Glomerular visceral epithelial cell (primary cell): ENCODE measurements at regions not wholly inside any gene's neighbourhood (a gene's known extent, or its start where the extent isn't known, plus 50 kb on each side); places are given as distances from the start of the nearest gene placed in this dataset.

ENCODE experiments used
- DNase-seq: peaks from one replicate; pipeline ENCODE4 v3.0.0-alpha.2; 2016; ENCODE audit errors: extremely low spot score

DNA sequence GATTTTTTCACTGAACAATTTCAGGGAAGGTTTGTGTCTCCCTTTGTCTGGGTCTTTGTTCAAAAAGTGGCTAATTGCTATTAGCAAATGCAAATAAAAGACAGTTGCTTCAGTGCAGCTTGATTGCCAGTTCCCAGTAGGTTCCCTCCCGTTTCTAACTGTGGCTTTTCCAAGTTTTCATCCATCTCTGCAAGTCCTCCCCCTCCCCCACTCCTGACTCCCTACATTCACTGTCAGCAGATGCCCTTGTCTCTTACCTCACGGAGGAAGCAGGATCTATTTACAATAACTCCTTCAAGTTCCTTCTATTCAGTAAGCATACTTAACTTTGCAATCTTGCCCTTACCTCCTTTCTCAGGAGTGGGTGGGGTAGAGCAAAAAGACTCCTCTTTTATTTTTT, 55.4 kb upstream of the SCEL start:
- DNase-seq, result no peak

DNA sequence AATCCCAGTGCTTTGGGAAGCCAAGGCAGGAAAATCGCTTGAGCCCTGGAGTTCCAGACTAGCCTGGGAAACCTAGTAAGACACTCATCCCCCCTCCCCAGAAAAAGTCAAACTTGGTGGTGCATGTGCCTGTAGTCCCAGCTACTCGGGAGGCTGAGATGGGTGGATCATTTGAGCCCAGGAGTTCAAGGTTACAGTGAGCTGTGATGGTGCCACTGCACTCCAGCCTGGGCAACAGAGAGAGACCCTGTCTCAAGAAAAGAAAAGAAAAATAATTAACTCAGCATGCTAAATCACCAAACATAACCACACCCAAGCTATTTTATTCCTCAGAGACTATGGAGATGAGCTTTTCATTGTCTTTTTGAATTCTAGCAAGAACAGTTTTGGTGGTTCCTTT, 56.2 kb upstream of the SCEL start:
- no peak for DNase-seq

DNA sequence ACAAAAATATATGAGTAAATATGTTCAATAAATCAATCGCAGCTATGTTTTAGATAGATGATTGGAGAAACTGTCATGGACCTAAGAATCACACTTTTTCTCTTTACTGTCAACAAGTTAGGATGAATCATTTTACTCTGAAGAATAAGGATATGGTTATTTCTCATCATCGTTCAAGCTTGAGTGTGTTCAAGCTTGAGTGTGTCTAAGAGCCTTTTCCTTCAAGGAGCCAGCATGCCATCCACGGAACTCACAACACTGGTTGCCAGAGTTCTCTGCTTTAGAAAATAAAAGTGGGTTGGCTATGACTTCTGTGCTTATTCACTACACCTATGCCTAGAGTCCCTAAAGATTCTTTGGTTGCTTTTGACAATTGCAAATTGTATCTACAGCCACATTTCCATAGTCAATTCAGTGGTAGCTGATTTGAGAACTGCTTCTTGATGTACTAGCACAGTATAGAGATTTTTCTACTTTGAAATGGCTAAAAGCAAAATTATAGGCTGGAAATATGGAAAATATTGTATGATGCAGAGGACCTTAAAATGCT, 58.1 kb upstream of the SCEL start:
- peak; percentile 2 for DNase-seq

DNA sequence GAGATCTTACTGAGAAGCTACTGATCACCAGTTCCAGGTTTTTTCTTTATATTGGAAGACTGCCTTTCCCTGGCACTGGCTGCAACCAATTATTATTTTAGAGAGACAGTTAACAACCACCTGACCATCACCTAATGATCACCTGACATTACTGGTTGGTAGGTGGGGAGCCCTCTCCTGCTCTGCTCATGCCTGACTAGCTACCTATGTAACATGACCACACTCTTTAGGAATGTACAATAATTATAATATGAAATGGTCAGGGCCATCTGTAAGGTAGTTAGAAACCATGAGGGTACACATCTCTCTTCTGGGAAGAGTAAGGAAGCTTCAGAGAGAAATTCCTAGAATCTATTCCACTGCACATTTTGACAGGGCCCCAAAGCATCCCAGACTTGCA, 59.0 kb upstream of the SCEL start:
- no peak for DNase-seq

DNA sequence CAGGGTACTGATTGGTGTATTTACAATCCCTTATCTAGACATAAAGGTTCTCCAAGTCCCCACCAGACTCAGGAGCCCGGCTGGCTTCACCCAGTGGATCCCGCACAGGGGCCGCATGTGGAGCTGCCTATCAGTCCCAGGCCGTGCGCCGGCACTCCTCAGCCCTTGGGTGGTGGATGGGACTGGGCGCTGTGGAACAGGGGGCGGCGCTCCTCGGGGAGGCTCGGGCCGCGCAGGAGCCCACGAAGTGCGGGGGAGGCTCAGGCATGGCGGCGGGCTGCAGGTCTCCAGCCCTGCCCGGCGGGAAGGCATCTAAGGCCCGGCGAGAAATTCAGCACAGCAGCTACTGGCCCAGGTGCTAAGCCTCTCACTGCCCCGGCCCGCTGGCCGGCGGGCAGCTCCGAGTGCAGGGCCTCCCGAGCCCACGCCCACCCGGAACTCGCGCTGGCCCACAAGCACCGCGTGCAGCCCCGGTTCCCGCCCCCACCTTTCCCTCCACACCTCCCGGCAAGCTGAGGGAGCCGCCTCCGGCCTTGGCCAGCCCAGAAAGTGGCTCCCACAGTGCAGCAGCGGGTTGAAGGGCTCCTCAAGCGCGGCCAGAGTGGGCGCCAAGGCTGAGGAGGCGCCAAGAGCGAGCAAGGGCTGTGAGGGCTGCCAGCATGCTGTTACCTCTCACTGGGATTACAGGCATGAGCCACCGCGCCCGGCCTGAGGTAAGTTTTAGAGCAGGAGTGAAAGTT, 60.0 kb upstream of the SCEL start:
- DNase-seq, result no peak

DNA sequence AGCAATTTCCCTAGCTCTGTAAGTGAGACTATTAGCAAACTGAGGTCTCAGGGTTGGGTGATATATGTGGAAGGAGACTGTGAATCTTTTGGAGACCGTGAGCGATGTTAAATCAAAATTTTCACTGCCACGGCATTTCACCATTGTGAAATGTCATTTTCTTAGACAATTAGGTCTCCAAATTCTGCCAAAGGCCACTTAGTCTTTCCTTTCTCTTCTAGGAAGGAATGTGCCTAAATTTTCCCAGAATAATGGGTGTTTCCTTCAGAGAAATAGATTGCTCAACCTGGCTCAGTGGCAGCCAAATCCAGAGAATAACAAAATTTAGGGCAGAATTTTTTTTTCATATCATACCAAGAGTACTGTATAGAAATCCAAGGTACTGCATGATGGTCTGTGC, 64.5 kb upstream of the SCEL start:
- DNase-seq, result no peak

DNA sequence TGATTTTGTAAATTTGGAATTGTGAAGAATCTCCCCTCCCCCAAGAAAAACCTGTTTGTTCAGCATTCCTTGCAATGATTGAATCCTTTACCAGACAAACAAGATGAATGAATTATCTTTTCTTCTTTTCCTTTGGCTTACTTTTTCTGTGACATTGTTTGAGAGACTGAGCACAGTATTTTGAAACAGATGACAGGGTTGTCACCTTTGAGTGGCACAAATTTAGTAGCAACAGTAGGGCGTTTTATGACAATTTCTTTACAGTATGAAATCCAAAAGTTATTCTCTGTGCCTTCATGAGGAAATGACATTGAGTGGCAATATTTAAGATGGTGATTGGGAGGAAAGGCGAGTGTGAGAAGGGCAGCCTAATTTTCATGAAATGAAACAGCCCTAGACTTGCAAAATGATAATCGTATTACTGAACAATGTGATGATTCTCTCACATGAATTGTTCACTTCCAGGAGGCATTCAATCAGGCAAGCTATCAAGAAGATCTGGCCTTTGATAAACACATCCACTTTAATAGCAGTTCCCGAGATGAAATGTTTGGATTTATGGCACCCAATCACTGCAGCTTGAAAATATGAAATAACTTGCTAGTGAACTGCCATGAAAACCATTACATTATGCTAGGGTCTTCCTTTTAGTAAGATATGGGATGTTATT, 68.6 kb upstream of the SCEL start:
- DNase-seq, result no peak

DNA sequence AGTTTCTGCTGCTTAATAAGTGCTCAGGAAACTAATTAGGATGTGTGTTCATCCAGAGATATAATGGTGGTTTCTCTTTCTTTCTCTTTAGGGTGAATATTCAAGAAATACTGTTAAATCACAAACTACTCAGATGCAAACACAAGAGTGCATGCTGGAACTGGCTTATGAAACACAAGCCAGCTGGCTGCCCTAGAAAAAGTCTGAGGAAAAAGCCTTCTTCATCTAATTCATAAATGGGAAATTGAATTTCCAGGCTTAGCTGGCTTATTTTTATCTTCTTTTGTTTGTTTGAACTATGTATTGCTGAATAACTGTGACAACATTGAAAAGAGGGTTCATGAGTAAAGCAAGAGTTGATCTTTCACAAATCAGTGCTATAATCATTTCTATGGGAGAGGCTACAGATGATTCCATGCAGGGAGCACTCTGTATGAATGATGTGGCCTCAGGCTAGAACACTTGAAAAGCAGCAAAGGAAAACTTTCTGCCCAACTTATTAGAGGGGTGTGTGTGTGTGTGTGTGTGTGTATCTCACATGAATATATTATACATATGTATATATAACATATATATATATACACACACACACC, 69.8 kb upstream of the SCEL start:
- DNase-seq, result no peak

DNA sequence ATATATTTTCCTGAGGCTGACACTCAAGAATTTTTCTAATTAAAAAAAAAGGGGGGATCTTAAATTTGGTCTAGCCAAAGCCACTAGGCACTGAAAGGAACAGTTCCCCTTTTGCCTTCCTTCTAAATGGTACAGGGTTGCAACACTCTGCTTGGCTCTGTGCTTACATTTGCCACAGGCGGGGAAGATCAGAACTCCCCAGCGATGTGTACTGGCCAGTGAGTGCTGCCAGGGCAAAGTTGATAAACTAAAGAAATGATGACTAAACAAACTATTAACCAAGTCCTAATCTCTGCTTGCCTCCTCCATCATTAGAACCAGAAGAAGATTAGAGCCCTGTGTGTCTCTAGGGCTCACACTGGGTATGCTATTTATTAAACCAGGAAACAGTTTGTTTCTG, 75.3 kb upstream of the SCEL start:
- no peak for DNase-seq

DNA sequence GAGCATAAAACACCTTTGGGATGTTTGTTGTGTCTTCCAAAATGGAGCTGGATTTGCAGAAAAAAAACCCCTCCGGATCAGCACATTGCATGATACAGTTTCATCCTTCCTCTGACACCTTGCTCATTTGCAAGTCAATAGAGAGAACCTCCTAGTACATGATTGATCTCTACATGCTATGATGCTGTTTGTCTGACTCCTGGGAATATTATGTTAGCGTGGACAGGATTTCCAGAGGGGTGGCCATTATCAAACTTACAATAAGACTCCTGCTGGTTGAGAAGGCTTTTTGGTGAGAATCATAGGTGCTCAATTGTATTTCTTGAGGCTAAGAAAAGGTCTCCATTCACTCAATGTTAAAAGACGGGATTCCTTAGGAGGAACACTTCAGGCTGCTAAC, 75.9 kb upstream of the SCEL start:
- no peak for DNase-seq

DNA sequence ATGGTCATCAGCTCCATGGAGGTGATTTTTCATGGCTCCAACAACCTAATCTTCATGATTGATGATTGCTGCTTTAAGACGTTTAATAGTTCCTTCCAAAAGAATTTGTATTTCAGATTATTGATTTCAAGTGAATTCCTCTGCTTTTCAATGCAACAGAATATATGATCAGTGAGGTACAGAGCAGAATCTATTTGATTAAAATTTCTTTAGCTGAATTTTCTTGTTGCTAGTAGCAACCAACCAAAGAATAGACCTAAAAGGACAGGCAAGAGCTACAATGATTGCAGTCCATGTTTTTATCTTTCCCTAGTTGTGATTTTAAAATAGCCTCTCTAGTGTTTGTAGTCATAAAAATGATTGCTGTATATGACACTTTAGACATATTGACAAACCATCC, 76.8 kb upstream of the SCEL start:
- DNase-seq, result no peak

DNA sequence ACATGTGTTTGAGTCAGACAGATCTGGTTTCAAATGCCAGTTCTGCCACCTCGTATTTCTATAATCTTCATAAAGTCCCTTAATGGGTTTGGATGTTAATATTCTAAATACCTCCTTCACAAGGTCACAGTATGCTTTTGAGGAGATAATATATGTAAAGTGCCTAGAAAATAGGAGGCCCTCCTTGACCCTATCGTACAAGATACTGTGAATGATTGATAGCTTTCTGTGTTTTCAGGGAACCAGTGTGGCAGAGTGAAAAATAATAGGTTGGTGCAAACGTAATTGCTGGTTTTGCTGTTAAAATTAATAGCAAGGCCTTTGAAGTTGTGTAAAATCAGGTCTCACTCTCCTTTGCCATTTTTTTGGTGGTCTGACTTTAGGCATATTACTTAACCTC, 77.5 kb upstream of the SCEL start:
- no peak for DNase-seq

DNA sequence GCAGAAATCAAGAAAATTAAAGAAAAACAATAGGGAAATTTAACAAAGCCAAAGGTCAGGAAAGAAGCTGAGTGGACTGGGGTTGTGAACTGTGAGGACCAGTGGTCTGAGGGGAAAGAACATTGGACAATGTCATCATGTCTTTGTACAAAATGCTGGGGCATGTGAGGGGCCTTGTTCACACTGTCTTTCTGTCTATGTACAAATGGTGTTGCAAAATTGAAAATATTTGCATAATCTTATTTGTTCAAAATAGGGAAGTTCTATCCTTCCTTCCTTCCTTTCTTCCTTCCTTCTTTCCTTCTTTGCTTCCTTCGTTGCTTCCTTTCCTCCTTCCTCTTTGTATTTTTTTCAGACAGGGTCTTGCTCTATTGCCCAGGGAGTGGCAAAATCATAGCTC, 79.2 kb upstream of the SCEL start:
- no peak for DNase-seq

DNA sequence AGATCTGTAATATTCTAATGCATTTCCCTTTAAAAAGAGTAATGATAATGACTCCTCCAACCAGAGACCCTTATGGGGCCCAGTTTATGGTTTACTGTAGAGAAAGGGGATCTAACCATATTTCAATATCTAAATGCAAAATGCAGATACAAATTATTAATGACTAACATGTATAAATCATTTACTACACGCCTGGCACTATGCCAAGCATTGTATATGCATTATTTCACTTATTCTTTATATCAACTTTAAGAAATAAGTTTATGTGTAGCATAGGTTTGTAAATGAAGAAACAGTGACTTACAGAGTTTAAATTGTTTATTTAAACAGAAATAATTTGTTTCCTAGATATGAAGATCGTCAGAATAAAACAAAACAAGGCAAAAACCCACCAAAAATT, 86.2 kb upstream of the SCEL start:
- DNase-seq, result no peak

DNA sequence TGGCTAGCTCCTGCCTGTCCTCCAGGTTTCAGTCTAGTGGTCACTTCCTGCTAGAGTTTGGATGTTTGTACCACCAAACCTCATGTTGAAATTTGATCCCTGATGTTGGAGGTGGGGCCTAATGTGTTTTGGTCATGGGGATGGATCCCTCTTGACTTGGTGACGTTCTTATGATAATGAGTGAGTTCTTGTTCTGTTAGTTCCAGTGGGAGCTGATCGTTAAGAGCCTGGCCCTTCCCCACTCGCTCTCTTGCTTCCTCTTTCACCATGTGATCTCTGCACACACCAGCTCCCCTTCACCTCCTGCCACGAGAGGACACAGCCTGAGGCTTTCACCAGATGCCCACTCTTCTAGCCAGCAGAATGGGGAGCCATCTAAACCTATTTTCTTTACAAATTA, 86.8 kb upstream of the SCEL start:
- DNase-seq, result no peak

DNA sequence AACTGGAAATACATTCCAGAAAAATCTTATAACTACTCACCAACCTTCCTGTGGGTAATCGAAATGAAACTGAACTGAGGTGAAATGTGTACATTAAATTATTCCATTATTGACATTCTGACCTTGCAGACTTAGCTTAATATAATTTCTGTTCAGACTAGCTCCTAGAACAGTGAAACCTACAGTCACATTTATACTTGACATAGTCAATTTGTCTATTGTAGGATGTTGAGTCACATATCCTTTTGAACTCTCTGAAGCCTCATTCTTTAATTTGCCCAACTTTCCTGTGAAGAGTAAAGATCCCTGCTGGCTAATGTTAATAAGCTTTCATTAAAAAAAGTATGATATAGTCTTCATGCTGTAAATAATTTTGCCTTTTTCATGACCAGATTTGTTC, 92.0 kb upstream of the SCEL start:
- no peak for DNase-seq

DNA sequence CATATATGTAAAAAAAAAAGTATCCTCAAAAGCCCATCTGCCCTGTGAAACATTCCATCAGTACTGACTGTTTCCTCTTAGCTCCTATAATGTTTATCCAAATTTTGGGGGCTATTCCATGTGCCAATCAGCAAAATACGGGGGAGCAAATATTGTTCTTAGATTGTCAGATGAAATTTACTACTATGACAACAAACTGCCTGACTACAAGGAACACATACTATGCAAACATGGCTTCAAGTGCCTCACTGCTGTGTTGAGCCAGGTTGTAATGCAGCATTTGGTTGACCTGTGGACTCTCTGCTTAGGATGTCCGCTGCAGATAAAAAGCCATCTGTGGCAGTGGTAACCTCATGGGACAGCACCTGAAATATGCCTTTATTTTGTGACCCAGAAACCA, 98.2 kb upstream of the SCEL start:
- DNase-seq, result no peak

DNA sequence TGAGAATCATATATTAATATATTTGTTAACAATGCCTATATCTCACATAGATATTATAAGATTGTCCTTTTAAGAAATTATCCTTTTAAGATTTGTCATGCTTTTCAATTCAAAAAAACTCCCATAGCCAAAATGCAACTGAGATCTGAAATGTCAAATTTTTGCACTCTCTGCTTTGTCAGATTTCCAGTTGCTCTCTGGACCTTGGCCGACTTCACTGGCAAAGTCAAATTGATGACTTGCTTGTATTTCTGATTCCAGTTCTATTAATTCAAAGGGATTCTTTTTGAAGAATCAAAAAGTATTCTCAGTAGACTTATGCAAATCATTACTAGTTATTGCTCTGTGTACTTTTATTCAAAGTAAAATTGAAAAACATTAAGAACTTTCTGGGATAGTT, 101.2 kb upstream of the SCEL start:
- DNase-seq, result no peak

DNA sequence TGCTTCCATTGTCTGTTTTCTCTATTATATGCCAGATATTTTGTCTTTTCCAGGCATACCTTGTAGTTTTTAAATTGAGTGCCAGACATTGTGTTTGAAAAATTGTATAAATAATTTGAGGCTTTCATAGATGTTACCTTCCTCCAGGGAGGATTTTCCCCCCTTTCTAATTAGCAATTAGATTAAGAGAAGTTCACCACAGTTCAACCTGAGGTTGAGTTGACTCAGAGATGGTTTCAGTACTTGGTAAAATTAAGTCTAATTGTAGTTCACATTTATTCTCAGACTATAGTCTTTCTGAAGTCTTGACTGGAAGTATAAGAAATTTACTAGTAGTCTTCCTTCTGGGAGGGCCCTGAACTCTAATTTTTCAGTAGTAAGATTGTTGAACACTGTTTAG, 104.1 kb upstream of the SCEL start:
- DNase-seq, result no peak

DNA sequence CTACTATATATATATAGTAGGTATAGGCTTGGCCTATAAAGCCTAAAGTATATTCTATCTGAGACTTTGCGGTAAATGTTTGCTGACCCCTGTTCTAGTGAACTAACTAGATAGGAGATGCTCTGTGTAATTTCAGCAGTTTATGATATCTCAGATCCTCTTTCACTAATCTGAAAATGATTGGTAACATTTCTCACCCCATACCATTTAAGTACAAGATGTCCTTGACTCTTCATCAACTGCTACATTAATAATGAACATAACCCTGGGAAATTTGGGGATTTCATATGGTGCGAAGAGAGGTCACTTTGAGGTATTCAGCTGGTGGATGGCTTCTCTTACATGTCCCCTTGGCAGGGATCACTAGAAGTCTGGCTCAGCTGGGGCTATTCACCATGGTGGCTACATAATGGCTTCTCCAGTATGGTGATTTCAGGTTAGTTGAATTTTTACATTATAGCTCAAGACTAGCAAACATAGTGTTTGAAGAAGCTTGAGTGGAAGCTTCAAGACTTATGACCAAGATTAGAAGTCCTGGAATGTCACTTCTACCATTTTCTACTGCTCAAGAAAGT, 103.6 kb upstream of the MYCBP2 start:
- DNase-seq, result no peak

DNA sequence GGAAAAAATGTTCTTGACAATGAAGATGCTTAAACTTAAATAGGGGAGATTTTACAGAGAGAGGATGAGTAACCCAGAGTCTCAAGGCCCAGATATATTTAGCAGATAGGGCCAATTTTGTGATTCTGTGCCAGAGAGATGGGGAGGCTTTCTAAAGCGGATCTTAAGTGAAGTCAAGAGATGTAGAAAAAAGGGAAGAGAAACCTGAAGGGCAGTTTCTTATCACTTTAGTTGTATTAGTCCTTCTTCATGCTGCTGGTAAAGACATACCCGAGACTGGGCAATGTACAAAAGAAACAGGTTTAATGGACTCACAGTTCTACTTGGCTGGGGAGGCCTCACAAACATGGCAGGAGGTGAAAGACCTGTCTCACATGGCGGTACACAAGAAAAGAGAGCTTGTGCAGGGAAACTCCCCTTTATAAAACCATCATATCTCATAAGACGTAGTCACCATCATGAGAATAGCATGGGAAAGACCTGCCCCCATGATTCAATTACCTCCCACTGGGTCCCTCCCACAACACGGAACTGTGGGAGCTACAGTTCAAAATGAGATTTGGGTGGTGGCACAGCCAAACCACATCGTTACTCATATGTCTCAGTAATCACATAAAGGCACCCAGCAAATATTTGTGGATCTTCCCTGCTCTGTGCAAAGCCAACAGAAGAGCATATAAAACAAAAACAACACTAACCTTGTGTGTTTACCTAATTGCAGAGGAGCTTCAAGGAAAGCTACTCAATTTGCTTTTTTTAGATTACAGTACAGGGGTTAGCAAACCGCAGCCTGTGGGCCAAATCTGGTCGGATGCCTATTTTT, 102.6 kb upstream of the MYCBP2 start:
- DNase-seq, result no peak

DNA sequence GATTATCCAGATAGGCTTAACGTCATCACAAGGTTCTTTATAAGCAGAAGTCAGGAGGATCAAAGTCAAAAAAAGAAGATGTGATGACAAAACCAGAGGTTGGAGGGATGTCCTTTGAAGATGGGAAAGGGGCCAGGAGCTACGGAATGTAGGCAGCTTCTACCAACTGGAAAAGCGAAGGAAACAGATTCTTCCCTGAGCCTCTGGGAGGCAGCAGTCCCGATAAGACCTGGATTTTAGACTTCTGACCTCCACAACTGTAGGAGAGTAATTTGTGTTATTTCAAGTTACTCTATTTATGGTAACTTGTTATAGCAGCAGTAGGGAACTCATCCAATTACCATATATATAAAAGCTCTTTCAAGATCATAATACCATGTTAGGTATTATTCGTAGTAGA, 98.8 kb upstream of the MYCBP2 start:
- no peak for DNase-seq
